Calu3 (cell line): ENCODE measurements at regions not wholly inside any gene's neighbourhood (a gene's known extent, or its start where the extent isn't known, plus 50 kb on each side); places are given as distances from the start of the nearest gene placed in this dataset.

ENCODE experiments used
- BruUV-seq: library from RNA; stranded (reverse); fragments of 400-500 nt; replicated peaks from 2 replicates; lab custom pipeline; 2021; lab: Mats Ljungman, UMichigan
- CTCF ChIA-PET: fragments of 300-600 bp; sonication (Branson Sonifier 250); formaldehyde crosslinking; loops from one replicate; lab custom pipeline; 2022; ENCODE audit warnings: antibody characterized with exemption; lab: Charles Lee
- DNase-seq: peaks from one replicate; pipeline ENCODE4 v3.0.0; 2022
- H3K27ac Mint-ChIP-seq: one replicate; pipeline ENCODE4 v1.8.0; 2022; ENCODE audit warnings: mixed read lengths; ENCODE audit not compliant: unreplicated experiment
- H3K27me3 Mint-ChIP-seq: one replicate; pipeline ENCODE4 v1.8.0; 2022; ENCODE audit warnings: mixed read lengths; ENCODE audit not compliant: unreplicated experiment
- H3K36me3 Mint-ChIP-seq: one replicate; pipeline ENCODE4 v1.8.0; 2022; ENCODE audit warnings: mild to moderate bottlenecking, moderate library complexity, mixed read lengths; ENCODE audit not compliant: insufficient read depth, unreplicated experiment
- H3K4me1 Mint-ChIP-seq: one replicate; pipeline ENCODE4 v1.8.0; 2022; ENCODE audit warnings: mild to moderate bottlenecking, low read depth, mixed read lengths; ENCODE audit not compliant: unreplicated experiment
- H3K4me3 Mint-ChIP-seq: one replicate; pipeline ENCODE4 v1.8.0; 2022; ENCODE audit warnings: mild to moderate bottlenecking, low read depth, moderate library complexity, mixed read lengths; ENCODE audit not compliant: unreplicated experiment
- H3K9me3 Mint-ChIP-seq: one replicate; pipeline ENCODE4 v1.8.0; 2022; ENCODE audit warnings: low read depth, mixed read lengths; ENCODE audit not compliant: unreplicated experiment
- CTCF ChIP-seq: fragments of 200-600 bp; IDR thresholded peaks from one replicate; pipeline ENCODE4 v1.8.0; 2022; ENCODE audit warnings: antibody characterized with exemption; ENCODE audit not compliant: unreplicated experiment
- intact Hi-C: fragments of 100-400 bp; cut with micrococcal nuclease; formaldehyde crosslinking; loops from one replicate; pipeline ENCODE4 v1.10.0; 2022; ENCODE audit not compliant: unreplicated experiment

GRCh38 chr9:84218322-84218721, 122.2 kb downstream of the SLC28A3 start:
- no peak overlapping the region for H3K27ac Mint-ChIP-seq
- no peak for TF ChIP-seq CTCF
- H3K4me3 Mint-ChIP-seq = no peak overlapping the region
- no peaks in the 10 kb centered on the region for H3K9me3 Mint-ChIP-seq
- no peak for DNase-seq
- no peaks in the 10 kb centered on the region for H3K4me1 Mint-ChIP-seq
- no TSS peak for BruUV-seq
- H3K36me3 Mint-ChIP-seq = no peaks in the 10 kb centered on the region
- intact Hi-C loops = no loop called here
- CTCF ChIA-PET = no interaction called here
- peaks cover 14% of the 10 kb centered on the region for H3K27me3 Mint-ChIP-seq

- H3K36me3 Mint-ChIP-seq = no peaks in the 10 kb centered on the region
- BruUV-seq = no TSS peak
- intact Hi-C loops = no loop called here
- no peak overlapping the region for H3K4me3 Mint-ChIP-seq
- DNase-seq = no peak
- TF ChIP-seq CTCF = no peak
- no peaks in the 10 kb centered on the region for H3K27me3 Mint-ChIP-seq
- H3K27ac Mint-ChIP-seq = no peak overlapping the region
- H3K9me3 Mint-ChIP-seq = no peaks in the 10 kb centered on the region
- H3K4me1 Mint-ChIP-seq = no peaks in the 10 kb centered on the region
- CTCF ChIA-PET = no interaction called here
These were observed 116.3 kb downstream of the SLC28A3 start for GRCh38 chr9:84224246-84224645.
